ENCODE measurements at regions not wholly inside any gene's neighbourhood (a gene's known extent, or its start where the extent isn't known, plus 50 kb on each side); places are given as distances from the start of the nearest gene placed in this dataset.

DNA sequence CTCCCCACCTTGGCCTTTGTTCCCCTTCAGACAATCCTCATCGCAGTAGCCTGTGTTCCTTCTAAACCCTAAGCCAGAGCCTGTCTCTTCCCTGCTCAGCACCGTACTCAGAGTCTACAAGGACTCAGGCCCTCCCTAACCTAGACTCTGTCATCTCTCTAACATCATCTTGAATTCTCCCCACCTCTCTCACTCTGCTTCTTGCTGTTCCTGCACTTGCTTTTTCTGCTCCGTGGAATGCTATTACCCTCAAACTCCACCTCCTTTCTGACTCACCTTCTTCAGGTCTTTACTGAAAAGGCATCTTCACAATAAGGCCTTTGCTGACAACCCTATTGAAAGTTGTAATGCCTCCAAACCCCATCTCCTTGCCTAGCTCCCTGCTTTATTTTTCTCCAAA, 141.0 kb downstream of the DKK1 start:
- no peak for TF ChIP-seq CTCF (IDR thresholded peaks at IDR 0.05; ENCODE audit: insufficient read depth, low read depth, low read length)
- no peak for TF ChIP-seq EZH2 (IDR thresholded peaks at IDR 0.05; ENCODE audit: insufficient read depth, low read length)

Data from astrocyte (in vitro differentiated cells and primary cell).